CD4-positive, alpha-beta T cell (primary cell): ENCODE measurements at regions not wholly inside any gene's neighbourhood (a gene's known extent, or its start where the extent isn't known, plus 50 kb on each side); places are given as distances from the start of the nearest gene placed in this dataset.
"Not testable (repeated sequence)": the region's sequence is repeated elsewhere in the genome, so short reads cannot be mapped to it uniquely, and the experiment has no call there.

ENCODE experiments used
- ATAC-seq: fragments of 200-7000 bp; cut with Tn5 transposase; one replicate; pipeline ENCODE4 v1.10.0; 2022; ENCODE audit warnings: mild to moderate bottlenecking; ENCODE audit not compliant: poor library complexity
- CTCF ChIA-PET: fragments of 350-600 bp; sonication (Branson Sonifier 250); formaldehyde crosslinking; loops from one replicate; lab custom pipeline; 2021; ENCODE audit warnings: antibody characterized with exemption, inconsistent platforms; lab: Charles Lee
- POLR2A ChIA-PET: fragments of 350-600 bp; sonication (Branson Sonifier 250); formaldehyde crosslinking; loops from one replicate; lab custom pipeline; 2021; ENCODE audit warnings: antibody characterized with exemption, inconsistent platforms; lab: Charles Lee
- DNase-seq, 14 experiments: peaks; one replicate each; pipeline ENCODE4 v3.0.0-alpha.2; 2013 to 2020; ENCODE audit warnings: mixed read lengths in 2 of 14
- H3K27ac ChIP-seq, 2 donors: one replicate each; pipeline versions ENCODE4 v1.5.1 to v1.7.0; 2013; ENCODE audit warnings: low read length in 2 of 2, low read depth in 1 of 2, mild to moderate bottlenecking in 1 of 2
- H3K27me3 ChIP-seq, 2 experiments: 1 replicate in 1 of 2; 2 replicates in 1 of 2; pipeline versions ENCODE4 v1.6.1 to v1.7.0; 2013; ENCODE audit warnings: low read length in 2 of 2, control low read depth in 1 of 2, mild to moderate bottlenecking in 1 of 2, moderate library complexity in 1 of 2; ENCODE audit not compliant: insufficient read depth in 2 of 2, control insufficient read depth in 1 of 2
- H3K36me3 ChIP-seq: one replicate; pipeline ENCODE4 v1.6.1; 2013; ENCODE audit warnings: low read length, control low read depth; ENCODE audit not compliant: insufficient read depth
- H3K4me1 ChIP-seq: one replicate; pipeline ENCODE4 v1.6.1; 2013; ENCODE audit warnings: low read length, control low read depth; ENCODE audit not compliant: insufficient read depth
- H3K4me3 ChIP-seq: one replicate; pipeline ENCODE4 v1.5.1; 2013; ENCODE audit warnings: mild to moderate bottlenecking, low read length, moderate library complexity
- H3K9me3 ChIP-seq, 2 experiments: 1 replicate in 1 of 2; 2 replicates in 1 of 2; pipeline versions ENCODE4 v1.6.1 to v1.7.0; 2013; ENCODE audit warnings: low read length in 2 of 2, mild to moderate bottlenecking in 2 of 2, control low read depth in 1 of 2, moderate library complexity in 1 of 2; ENCODE audit not compliant: control insufficient read depth in 1 of 2, insufficient read depth in 1 of 2
- H3K27ac Mint-ChIP-seq: one replicate; pipeline ENCODE4 v1.8.0; 2020; ENCODE audit warnings: mixed read lengths
- H3K27me3 Mint-ChIP-seq: one replicate; pipeline ENCODE4 v1.8.0; 2021; ENCODE audit warnings: mixed read lengths
- H3K36me3 Mint-ChIP-seq: one replicate; pipeline ENCODE4 v1.8.0; 2021; ENCODE audit warnings: low read depth, mixed read lengths
- H3K4me1 Mint-ChIP-seq: one replicate; pipeline ENCODE4 v1.8.0; 2021; ENCODE audit warnings: low read depth, mixed read lengths
- H3K4me3 Mint-ChIP-seq: one replicate; pipeline ENCODE4 v1.8.0; 2020; ENCODE audit warnings: mild to moderate bottlenecking, mixed read lengths
- H3K9me3 Mint-ChIP-seq: one replicate; pipeline ENCODE4 v1.8.0; 2020; ENCODE audit warnings: mixed read lengths
- intact Hi-C, 2 experiments: fragments of 100-400 bp; cut with DNase I in 1 of 2; cut with micrococcal nuclease in 1 of 2; formaldehyde crosslinking; loops; one replicate each; pipeline versions ENCODE4 v1.15.1 to v1.9.0; 2023 to 2025; cut with DNase I, micrococcal nuclease
- TF ChIP-seq, protein P1 (sequence below): fragments of 200-600 bp; IDR thresholded peaks from one replicate; pipeline ENCODE4 v1.8.0; 2022; ENCODE audit warnings: antibody characterized with exemption, mild to moderate bottlenecking

DNA sequence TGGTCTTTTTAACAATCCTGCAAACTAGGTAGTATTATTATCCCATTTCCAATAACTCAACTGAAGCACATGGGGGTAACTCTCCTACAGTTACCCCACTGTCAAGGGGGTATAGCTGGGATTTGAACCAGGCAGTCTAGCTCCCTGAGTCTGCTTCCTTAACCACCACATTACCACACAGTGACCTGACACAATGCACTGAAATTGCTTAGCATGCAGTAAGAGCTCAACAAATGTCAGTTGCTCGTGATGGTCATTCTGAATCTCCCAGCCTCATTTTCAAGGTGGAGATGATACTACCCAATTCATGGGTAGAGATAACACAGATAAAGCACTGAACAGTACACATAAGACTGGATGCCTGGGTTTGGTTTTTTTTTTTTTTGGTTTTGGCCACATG lies 193.2 kb upstream of the MYLIP start:
- H3K36me3 ChIP-seq = no peaks in the 10 kb centered on the region
- H3K9me3 Mint-ChIP-seq = peaks cover 9% of the 10 kb centered on the region
- POLR2A ChIA-PET = no interaction called here

DNA sequence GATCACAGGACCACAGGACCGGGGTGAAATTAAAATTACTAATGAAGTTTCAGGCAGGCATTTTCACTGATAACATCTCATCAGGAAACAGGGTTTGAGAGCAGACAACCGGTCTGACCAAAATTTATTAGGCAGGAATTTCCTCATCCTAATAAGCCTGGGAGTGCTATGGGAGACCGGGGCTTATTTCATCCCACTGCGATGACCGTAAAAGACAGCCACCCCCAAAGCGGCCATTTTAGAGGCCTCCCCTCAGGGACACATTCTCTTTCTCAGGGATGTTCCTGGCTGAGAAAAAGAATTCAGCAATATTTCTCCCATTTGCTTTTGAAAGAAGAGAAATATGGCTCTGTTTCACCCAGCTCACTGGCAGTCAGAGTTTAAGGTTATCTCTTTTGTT lies 197.2 kb upstream of the MYLIP start:
- H3K36me3 ChIP-seq, H3K9me3 ChIP-seq, H3K27ac ChIP-seq, intact Hi-C loops, H3K4me1 Mint-ChIP-seq, H3K4me1 ChIP-seq, H3K27me3 Mint-ChIP-seq, CTCF ChIA-PET, H3K36me3 Mint-ChIP-seq, H3K4me3 Mint-ChIP-seq, ATAC-seq, H3K4me3 ChIP-seq, DNase-seq, H3K27me3 ChIP-seq, H3K27ac Mint-ChIP-seq, POLR2A ChIA-PET: not testable (repeated sequence)
- peaks cover 15% of the 10 kb centered on the region for H3K9me3 Mint-ChIP-seq

More for the DNA sequence above, 193.2 kb upstream of the MYLIP start:
- no peak for ATAC-seq
- Mint-ChIP-seq H3K36me3 (no peaks in the 10 kb centered on the region), H3K27ac (no peak overlapping the region), H3K4me3 (no peak overlapping the region), H3K4me1 (no peaks in the 10 kb centered on the region), H3K27me3 (no peaks in the 10 kb centered on the region)
- no peak for DNase-seq
- H3K9me3 ChIP-seq = peaks cover 0 to 5% of the 10 kb centered on the region in 2 experiments
- intact Hi-C loops = no loop called here
- no peak overlapping the region for H3K27ac ChIP-seq
- H3K4me3 ChIP-seq = no peak overlapping the region
- H3K27me3 ChIP-seq = peaks cover 0 to 3% of the 10 kb centered on the region in 2 experiments
- H3K4me1 ChIP-seq = no peaks in the 10 kb centered on the region
- CTCF ChIA-PET = no interaction called here
- TF ChIP-seq, protein P1, sequence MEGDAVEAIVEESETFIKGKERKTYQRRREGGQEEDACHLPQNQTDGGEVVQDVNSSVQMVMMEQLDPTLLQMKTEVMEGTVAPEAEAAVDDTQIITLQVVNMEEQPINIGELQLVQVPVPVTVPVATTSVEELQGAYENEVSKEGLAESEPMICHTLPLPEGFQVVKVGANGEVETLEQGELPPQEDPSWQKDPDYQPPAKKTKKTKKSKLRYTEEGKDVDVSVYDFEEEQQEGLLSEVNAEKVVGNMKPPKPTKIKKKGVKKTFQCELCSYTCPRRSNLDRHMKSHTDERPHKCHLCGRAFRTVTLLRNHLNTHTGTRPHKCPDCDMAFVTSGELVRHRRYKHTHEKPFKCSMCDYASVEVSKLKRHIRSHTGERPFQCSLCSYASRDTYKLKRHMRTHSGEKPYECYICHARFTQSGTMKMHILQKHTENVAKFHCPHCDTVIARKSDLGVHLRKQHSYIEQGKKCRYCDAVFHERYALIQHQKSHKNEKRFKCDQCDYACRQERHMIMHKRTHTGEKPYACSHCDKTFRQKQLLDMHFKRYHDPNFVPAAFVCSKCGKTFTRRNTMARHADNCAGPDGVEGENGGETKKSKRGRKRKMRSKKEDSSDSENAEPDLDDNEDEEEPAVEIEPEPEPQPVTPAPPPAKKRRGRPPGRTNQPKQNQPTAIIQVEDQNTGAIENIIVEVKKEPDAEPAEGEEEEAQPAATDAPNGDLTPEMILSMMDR = no peak

DNA sequence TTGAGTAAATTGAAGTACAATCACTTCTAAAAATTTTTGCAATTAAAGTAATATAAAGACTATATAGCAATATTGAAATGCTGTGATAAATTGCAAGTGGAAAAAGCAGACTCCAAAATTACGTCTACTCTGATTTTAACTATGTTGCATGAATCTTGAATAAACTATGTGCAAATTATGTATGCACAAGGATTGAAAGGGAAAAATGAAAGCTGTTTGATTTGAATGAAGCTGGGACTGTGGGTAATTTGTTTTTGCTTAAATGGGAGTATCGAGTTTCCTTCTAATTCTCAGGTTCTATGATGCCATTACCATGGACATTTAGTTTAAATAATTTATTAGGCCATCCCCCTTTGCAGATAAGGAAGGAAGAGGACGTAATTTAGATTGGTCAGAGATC lies 198.7 kb upstream of the MYLIP start:
- H3K27me3 Mint-ChIP-seq = no peaks in the 10 kb centered on the region
- TF ChIP-seq, protein P1 = no peak
- Histone ChIP-seq H3K9me3 (peaks cover 0 to 5% of the 10 kb centered on the region in 2 experiments), H3K4me1 (no peaks in the 10 kb centered on the region), H3K4me3 (no peak overlapping the region), H3K27ac (no peak overlapping the region), H3K27me3 (peaks cover 0 to 3% of the 10 kb centered on the region in 2 experiments), H3K36me3 (no peaks in the 10 kb centered on the region)
- no peaks in the 10 kb centered on the region for H3K4me1 Mint-ChIP-seq
- intact Hi-C loops = no loop called here
- ATAC-seq (no peak), DNase-seq (no peak)
- no peak overlapping the region for H3K4me3 Mint-ChIP-seq
- H3K9me3 Mint-ChIP-seq = peaks cover 17% of the 10 kb centered on the region
- H3K36me3 Mint-ChIP-seq = peaks cover 3% of the 10 kb centered on the region
- CTCF ChIA-PET = no interaction called here
- POLR2A ChIA-PET = no interaction called here
- no peak overlapping the region for H3K27ac Mint-ChIP-seq

DNA sequence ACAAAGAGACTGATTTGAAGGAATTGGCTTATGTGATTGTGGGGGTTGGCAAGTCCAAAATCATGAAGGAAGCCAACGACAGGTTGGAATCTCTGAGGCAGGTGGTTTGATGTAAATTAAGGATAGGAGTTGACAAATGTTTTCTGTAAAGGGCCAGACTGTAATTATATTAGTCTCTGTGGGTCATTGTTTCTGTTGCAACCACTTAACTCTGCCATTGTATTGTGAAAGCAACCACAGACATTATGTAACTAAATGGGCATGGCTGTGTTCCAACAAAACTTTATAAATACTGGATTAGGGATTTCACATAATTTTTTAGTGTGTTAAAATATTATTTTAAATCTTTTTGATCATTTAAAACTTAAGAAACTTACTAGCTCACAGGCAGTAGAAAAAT lies 199.2 kb upstream of the MYLIP start:
- Mint-ChIP-seq H3K4me1 (no peaks in the 10 kb centered on the region), H3K27ac (no peak overlapping the region), H3K36me3 (peaks cover 3% of the 10 kb centered on the region), H3K9me3 (peaks cover 17% of the 10 kb centered on the region), H3K27me3 (no peaks in the 10 kb centered on the region), H3K4me3 (no peak overlapping the region)
- ATAC-seq (no peak), DNase-seq (peak in 2 of 14 experiments; percentile 6 to 18)
- ChIA-PET POLR2A (no interaction called here), CTCF (no interaction called here)
- TF ChIP-seq, protein P1 = no peak
- H3K4me1 ChIP-seq = no peaks in the 10 kb centered on the region
- H3K27me3 ChIP-seq = peaks cover 0 to 3% of the 10 kb centered on the region in 2 experiments
- H3K27ac ChIP-seq = no peak overlapping the region
- no peak overlapping the region for H3K4me3 ChIP-seq
- H3K9me3 ChIP-seq = peaks cover 0 to 5% of the 10 kb centered on the region in 2 experiments
- no peaks in the 10 kb centered on the region for H3K36me3 ChIP-seq
- intact Hi-C loops = no loop called here
